Nucleus accumbens (tissue), 56 donors: ENCODE measurements at regions not wholly inside any gene's neighbourhood (a gene's known extent, or its start where the extent isn't known, plus 50 kb on each side); places are given as distances from the start of the nearest gene placed in this dataset.

Experiments
- DNase-seq, 56 donors: peaks; one replicate each; lab custom pipeline; 2025; lab: John Stamatoyannopoulos, UW

DNA sequence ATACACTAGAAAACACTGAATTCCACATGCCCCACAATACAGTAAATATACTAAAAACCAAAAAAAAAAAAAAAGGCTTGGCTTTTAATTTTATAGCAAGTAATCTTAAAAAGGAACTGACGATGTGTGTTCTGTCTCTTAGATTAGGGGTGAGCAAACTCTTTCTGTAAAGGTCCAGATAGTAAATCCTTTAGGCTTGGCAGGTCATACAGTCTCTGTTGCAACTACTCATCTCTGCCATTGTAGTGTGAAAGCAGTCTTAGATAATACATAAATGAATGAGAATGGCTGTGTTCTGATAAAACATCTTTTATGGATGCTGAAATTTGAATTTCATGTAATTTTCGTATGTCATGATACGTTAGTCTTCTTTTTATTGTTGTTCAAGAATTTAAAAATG is 150.2 kb downstream of the SLC30A10 start:
- no peak for DNase-seq

DNA sequence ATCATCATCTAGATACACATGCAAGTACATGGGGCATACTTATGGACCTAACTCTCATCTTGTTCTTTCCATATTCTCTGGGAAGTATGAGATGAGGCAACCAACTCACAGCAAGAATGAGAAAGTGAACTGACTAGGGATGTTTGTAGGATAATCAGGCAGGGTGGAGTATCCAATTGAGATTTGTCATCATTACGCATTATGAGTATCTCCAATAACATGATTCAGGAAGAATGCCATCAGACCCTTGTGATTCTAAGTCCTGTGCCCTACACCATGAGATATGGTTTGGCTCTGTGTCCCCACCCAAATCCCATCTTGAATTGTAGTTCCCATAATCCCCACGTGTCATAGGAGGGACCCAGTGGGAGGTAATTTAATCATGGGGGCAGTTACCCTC is 154.0 kb downstream of the SLC30A10 start:
- DNase-seq: no peak

DNA sequence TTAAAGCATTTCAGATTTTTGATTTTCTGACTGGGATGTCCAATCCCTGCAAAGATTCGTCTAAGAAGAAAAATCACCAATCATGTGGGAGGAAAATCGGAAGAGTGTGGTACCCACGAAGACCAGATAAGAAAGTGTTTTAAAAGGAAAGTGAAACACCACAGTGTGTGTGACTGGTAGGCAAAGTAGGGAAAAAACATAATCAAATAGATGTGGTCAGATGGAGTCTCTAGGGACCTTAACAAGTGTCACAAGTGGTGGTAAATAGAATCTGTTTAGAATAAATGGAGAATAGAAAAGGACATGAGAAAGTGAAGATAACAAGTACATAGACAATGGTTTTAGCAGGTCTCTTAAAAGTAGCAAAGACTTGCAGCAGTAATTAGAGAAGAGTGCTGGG is 154.6 kb downstream of the SLC30A10 start:
- no peak for DNase-seq

DNA sequence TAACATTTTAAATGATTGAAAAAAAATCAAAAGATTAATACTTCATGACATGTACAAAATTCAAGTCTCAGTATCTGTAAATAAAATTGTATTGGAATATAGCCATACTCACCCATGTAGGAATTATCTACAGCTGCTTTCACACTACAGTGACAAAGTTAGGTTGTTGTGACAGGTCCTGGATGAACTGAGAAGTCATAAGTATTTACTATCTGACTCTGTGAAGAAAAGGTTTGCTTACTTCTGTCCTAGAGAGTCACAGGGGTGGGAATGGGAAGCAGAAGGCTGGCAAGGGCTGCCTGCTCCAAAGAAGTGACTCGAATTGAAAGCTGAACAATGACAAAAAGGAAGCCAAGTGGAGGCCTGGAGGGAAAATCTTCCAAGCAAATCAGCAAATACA is 155.2 kb downstream of the SLC30A10 start:
- no peak for DNase-seq

DNA sequence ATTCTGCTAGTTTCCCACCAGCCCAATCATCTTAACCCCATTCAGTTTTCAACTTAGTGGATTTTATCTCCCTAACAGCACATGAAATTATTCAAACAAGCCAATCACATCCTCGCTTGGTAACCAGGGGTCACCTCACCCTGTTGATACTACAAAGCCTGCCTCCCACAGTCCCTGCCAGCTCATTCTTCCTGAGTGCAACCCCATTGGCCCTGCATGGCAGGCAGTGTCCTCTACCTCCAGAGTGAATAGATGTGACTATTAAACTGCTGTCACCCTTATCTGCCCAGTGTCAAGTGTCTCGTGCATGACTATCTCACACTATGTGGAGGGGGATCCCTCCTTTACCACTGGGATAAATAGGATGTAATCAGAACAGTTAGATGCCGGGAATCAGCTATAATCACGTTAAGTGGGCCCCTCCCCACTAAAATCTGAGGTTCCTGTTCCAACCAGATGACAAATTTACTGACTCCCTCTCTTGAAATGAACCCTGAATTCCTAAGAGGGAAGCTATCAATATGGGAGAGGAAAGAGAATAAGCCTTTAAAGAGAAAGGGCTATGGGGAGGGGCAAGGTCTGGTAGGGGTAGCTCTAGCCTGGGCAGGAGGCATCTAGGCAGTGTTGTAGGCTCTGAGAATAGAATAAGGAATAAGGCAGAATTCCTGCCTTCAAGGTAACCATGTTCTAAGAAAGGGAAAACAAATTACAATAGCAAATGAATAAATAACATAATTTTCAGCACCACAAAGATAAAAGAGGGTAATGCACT is 155.9 kb downstream of the SLC30A10 start:
- DNase-seq: no peak

DNA sequence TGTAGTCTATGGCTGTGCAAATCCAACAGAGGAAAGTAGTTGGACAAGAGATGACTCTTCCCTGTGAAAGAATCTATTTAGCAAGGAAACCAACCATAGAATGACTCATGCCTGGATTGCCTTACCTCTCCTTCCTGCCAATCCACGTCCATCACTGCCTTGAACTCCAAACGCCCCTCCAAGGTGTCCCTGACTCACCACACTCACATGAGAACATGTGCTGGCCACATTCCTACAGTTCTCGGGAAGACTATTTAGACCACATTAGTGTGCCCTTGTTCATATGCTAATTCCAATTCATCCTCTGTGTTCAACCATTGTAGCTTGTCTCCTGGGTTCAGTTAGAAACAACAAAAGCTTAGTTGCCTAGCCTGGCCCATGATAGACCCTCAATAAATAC is 157.3 kb downstream of the SLC30A10 start:
- no peak for DNase-seq

DNA sequence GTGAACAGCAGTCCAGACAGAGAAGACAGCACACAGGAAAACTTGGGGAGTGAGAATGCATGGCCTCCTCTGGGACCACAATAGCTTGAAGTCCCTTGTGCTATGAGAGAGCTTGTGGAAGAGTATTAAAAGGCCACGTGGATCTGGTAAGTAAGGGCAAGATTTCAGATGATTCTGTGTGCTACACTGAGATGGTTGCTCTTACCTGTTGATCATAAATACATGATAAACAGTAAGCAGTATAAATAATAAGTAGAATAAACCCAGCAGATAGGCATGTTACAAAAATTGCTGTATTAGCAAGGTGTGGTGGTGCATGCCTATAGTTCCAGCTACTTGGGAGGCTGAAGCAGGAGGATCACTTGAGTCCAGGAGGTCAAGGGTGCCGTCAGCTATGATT is 150.4 kb upstream of the ZC3H11B start:
- DNase-seq: no peak

DNA sequence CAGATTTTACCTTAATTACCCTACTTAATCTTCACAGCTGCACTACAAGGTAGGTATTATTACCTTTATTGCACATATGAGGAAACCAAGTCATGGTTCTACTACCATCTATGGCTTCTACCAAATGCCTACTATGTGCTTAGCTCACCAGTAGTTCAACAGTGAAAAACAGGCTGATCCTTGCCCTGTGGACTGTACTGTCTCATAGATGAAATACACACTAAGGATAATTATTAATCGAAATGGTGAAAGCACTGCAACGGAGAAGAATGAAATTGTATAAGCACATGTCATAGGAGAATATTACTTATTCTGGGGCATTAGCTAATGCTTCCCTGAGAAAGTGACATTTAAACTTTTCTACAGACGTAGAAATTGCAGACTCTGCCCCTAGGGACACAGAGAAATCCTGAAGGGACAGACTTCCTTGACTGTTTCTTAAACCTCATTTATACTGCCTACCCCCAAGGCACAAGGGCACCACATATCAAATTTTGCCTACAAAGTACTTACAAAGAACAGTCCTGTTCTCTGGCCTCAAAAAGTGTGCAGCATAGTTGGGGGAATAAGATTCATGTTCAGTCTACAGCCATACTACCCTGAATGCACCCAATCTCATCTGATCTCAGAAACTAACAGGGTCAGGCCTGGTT is 148.4 kb upstream of the ZC3H11B start:
- DNase-seq: no peak

DNA sequence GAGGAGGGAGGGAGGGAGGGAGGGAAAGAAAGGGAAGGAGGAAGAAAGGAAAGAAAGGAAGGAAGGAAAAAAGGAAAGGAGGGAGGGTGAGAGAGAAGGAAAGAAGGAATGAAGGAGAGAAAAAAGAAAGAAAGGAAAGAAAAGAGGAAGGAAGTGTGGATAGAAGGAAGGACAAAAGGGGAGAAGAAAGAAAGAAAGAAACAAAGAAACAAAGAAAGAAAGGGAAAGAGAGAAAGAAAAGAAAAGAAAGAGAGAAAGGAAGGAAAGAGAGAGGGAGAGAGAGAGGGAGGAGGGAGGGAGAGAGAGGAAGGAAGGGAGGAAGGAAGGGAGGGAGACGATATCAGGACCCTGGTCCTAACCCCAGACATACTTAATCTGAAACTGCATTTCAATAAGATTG is 146.2 kb upstream of the ZC3H11B start:
- no peak for DNase-seq

DNA sequence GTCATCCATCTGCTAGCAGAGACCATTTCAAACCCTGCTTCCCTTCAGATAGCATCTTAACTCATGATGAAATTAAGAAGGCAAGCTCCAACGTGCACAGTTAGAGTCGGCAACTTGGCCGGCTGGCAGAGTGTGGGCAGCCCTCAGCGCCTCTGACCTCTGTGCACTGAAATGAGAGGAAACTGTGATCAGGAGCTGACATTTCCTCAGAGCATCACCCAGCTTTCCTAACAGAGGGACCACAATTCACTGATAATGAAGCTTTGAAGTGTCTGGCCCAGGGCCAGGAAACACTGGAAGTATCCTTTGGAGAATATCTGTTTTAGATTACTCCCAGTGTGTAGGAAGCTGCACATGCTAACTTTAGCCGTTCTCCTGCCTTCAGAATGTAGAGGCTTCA is 145.0 kb upstream of the ZC3H11B start:
- DNase-seq: no peak

DNA sequence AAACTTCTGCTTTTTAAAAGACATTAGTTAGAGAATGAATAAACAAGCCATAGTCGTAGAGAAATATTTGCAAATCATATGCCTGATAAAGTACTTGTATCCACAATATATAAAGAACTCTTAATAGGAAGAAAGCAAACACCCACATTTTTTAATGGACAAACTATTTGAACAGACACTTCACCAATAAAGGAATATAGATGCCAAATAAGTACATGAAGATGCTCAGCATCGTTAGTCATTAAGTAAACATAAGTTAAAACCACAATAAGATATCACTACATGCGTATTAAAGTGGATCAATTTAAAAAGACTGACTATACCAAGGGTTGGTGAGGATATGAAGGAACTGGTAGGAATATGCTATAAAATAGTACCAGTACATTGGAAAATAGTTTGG is 142.3 kb upstream of the ZC3H11B start:
- no peak for DNase-seq

DNA sequence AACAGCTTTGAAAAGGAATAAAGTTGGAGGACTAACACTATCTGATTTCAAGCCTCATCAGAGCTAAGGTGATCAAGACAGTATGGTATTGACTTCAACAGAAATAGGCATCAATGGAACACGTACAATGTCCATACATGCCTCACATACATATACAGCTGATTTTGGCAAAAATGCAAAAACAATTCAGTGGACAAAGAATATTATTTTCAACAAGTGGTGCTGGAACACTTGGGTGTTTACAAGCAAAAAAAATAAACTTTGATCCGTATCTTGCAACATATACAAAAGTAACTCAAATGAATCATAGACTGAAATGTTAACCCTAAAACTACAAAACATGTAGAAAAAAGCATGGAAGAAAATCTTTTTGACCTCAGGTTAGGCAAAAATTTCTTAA is 141.9 kb upstream of the ZC3H11B start:
- no peak for DNase-seq

DNA sequence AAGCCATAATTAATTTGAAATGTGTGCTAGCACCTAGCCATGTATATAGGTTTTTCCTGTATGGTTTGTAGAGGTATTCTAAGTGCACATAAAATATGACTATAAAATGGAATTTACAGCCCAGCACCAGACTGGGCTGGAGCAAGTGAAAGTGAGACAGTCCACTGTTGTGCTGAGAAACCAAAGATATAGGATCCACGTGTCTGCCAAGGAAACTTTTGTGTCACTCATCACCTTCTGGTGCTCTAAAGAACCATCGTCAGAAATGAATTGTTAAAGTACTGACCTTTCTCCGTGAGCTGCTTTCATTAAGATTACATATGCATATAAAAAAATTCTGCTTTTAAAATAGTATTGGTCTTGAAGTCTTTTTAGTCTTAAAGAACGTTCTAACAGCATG is 141.0 kb upstream of the ZC3H11B start:
- DNase-seq: no peak

DNA sequence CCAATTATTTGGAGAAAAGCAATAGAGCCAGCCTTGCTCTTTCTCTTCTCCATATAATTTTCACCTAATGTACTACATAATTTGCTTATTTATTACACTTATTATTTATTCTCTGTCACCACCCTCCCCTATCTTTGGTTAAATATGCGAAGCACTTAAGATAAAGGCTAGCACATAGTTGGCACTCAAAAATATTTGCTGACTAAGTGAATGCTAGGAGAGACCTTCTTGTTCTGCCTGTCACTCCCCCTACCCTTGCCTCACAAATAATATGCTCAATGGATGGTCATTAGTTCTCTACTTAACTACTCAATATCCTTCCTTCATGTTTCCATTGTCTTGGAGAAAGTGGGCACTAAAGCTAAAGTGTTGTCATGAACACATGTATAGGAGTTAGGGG is 139.7 kb upstream of the ZC3H11B start:
- no peak for DNase-seq

DNA sequence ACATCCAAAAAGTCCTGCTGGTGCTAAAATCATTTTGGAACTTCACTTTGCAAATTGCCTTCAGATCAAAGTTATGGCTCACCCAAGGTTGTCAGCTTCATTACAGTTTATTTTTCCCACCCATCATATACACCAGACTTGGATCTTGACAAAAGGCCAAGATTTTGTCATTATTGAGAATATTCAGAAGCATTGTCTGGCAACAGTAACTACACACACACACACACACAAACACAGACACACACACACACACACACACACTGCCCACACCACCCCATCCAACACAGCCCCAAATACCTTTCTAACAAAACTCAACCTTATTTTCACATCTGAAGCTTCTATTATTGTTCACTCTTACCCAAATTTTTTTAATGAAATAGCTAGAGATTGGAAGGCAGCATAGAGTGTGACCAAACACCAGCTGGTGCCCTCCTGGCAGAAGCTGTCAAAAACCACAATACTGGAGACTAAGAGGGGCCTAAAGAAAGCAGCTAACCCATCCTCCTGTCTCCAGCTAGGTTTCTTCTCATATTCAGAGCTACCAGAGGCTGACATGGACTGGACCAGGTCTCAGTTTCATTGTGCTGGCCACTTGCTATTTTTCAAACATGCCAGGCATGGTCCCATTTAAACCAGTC is 139.1 kb upstream of the ZC3H11B start:
- no peak for DNase-seq

DNA sequence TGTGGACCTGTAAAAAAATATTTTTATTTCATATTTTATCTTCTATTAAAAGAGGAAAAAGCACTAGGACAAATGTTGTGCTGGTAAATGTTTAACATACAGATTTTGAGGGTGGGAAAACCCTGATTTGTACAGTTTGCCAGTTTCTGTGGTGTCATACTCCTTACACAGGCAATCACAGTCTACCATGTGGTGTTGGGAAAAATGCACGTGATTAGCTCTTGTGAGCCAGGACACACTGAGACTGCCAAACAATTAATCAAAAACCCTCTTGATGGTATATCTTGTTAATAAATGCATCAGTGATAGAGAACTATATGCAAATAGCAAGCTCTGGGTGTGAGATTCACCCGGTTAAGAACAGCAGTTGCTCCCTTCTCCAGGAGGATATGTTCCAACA is 136.5 kb upstream of the ZC3H11B start:
- no peak for DNase-seq

DNA sequence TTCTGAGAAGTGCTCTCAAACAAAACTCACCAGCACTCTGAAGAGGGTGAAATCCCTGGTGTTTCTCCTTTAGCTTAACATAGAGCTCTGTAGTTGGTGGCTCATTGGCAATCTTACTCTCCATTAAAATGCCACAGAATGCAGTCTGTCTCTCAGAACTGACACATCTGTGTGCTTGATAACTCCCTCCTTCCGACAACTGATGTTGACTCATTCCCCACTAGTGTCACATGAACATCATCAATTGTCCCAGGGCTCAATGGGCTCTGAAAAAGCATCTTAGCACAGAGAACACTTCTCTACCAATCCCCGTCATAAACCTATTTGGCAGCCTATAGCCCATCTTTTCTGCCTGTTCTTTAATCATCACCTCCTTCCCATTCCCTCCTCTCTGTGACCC is 133.2 kb upstream of the ZC3H11B start:
- no peak for DNase-seq

DNA sequence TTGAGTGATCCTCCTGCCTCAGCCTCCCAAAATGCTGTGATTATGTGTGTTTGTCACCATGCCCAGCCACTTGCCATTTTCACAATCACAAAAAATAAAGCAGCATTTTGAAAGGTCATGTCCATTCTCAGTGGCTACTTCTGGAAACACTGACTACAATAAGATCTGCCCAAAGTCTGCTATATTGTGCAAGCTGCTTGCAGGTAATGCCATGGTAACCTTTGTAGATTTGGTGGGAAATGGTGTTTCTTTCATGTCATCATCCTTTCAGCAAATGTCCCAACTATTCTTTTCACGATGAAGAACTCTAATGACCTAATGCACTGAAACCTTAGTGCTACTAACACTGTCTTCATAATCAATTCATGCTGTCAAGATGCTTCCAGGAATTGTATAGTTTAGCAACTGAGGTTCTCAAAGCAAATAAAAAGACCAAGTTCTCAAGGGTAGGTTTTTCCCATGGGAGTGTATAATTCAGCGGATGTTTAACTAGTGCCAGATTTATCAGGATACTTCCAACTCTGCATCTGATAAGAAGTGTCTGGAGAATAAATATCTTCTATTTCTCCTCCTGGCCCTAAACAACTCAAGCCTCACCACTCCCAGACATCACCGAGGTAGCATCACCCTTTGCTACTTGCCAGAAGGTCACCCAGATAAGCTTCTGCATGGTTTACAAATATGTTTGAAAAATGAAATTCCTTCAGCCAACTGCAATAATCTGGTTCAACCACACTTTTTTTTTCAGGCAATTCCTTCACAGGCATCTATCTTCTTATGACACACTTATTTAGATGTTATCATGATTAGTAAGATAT is 132.0 kb upstream of the ZC3H11B start:
- no peak for DNase-seq

DNA sequence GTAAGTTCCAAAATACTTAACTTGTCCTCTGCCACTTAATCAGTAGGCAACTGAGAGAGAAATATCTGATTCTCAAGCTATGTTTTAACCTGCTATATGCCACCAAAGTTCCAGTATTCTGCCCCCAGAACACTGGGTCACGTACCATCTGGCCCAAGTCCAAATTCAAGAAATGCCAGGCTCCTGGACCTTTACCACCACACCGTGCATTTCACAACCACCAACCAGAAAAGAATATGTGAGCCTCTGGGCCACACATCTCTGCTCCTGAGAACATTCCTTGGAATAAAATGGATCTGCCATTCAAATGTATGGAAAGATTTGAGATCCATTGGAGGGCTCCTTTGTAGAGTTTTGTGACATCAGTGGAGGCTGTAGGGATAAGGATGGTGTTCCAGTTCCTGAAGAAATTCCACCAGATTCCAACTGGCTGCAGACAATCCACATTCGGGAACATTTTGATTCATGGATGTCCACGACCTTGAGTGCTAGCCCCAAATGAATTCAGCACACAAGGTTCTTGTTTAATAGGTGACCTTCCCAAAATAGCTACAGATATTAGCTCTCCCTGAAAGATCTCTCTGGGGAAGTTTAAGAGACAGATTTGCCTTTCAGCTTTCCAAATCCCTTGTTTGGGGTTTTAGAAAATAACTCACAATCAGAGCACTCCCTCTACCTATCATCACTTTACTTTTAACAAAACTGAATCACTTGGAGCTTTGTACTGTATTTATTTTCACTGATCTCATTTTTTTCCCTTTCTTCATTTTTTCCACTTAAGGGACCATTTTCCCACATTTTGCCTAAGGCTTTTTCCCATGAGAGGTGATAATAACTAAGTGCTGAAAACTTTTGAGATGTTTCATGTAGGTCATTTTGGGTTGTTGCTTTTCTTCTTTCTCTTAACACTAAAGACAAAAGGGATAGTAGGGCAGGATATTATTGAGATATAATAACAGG is 128.4 kb upstream of the ZC3H11B start:
- no peak for DNase-seq
